NT2/D1 (cell line): ENCODE measurements at regions not wholly inside any gene's neighbourhood (a gene's known extent, or its start where the extent isn't known, plus 50 kb on each side); places are given as distances from the start of the nearest gene placed in this dataset.
"Not testable (repeated sequence)": the region's sequence is repeated elsewhere in the genome, so short reads cannot be mapped to it uniquely, and the experiment has no call there.

Experiments
- SUZ12 ChIP-seq: IDR thresholded peaks from 2 replicates; pipeline ENCODE4 v1.6.1; 2011; ENCODE audit not compliant: insufficient read length, insufficient read depth; ENCODE audit errors: extremely low read depth
- YY1 ChIP-seq: IDR thresholded peaks from 2 replicates; pipeline ENCODE4 v1.6.1; 2011; ENCODE audit not compliant: insufficient read length, insufficient read depth

- TF ChIP-seq YY1, SUZ12: not testable (repeated sequence)
Measured at GRCh38 chr12:19921716-19922115, 446.6 kb upstream of the PDE3A start.
